ENCODE measurements at regions not wholly inside any gene's neighbourhood (a gene's known extent, or its start where the extent isn't known, plus 50 kb on each side); places are given as distances from the start of the nearest gene placed in this dataset.
A peak's percentile ranks its signal among the peaks of the same experiment; 100 is the strongest.

- no peaks in the 10 kb centered on the region for H3K36me3 ChIP-seq
- no peak overlapping the region for H3K27ac ChIP-seq
- intact Hi-C loops (cut with DNase I; ENCODE audit: low total_unique reads): no loop called here
- H3K4me3 ChIP-seq: no peak overlapping the region
- TF ChIP-seq EP300 (IDR thresholded peaks at IDR 0.05): no peak
- DNase-seq: no peak
- no peaks in the 10 kb centered on the region for H3K4me1 ChIP-seq
- H3K9me3 ChIP-seq: no peaks in the 10 kb centered on the region
- H3K27me3 ChIP-seq: no peaks in the 10 kb centered on the region
- WGBS, 5 donors: 85 to 90% (median 89%) methylated on average over 6 of the region's 6 CpGs
Measured at GRCh38 chr12:126481688-126482087, 1416.5 kb downstream of the AACS start.

- DNase-seq: no peak
- Histone ChIP-seq H3K27me3 (no peaks in the 10 kb centered on the region), H3K4me1 (no peaks in the 10 kb centered on the region), H3K36me3 (no peaks in the 10 kb centered on the region), H3K9me3 (no peaks in the 10 kb centered on the region), H3K4me3 (no peak overlapping the region), H3K27ac (no peak overlapping the region)
- intact Hi-C loops (cut with DNase I; ENCODE audit: low total_unique reads): no loop called here
- no peak for TF ChIP-seq CTCF (IDR thresholded peaks at IDR 0.05)
- no peak for TF ChIP-seq EP300 (IDR thresholded peaks at IDR 0.05)
- no peak for TF ChIP-seq POLR2A (IDR thresholded peaks at IDR 0.05)
- no peak for TF ChIP-seq POLR2AphosphoS5 (IDR thresholded peaks at IDR 0.05)
- 64 to 92% (median 83%) methylated on average over 1 to 2 of the region's 2 CpGs for WGBS, 5 donors
Measured at GRCh38 chr12:126482238-126482889, 1417.1 kb downstream of the AACS start.

- H3K27me3 ChIP-seq: no peaks in the 10 kb centered on the region
- H3K36me3 ChIP-seq: no peaks in the 10 kb centered on the region
- WGBS, 5 donors: 65 to 80% (median 77%) methylated on average over 17 of the region's 17 CpGs
- no peak for TF ChIP-seq POLR2AphosphoS5 (IDR thresholded peaks at IDR 0.05)
- TF ChIP-seq EP300 (IDR thresholded peaks at IDR 0.05): no peak
- no peak for TF ChIP-seq CTCF (IDR thresholded peaks at IDR 0.05)
- TF ChIP-seq POLR2A (IDR thresholded peaks at IDR 0.05): no peak
- no peak overlapping the region for H3K27ac ChIP-seq
- no peaks in the 10 kb centered on the region for H3K4me1 ChIP-seq
- H3K9me3 ChIP-seq: no peaks in the 10 kb centered on the region
- intact Hi-C loops (cut with DNase I; ENCODE audit: low total_unique reads): no loop called here
- no peak overlapping the region for H3K4me3 ChIP-seq
- DNase-seq: peak in 1 of 2 donors; percentile 79
Measured at GRCh38 chr12:126483145-126484068, 1418.2 kb downstream of the AACS start.

- H3K9me3 ChIP-seq: peaks cover 0 to 20% (median 11%) of the 10 kb centered on the region in 4 donors
- TF ChIP-seq EP300 (IDR thresholded peaks at IDR 0.05): no peak
- TF ChIP-seq POLR2A (IDR thresholded peaks at IDR 0.05): no peak
- TF ChIP-seq POLR2AphosphoS5 (IDR thresholded peaks at IDR 0.05): no peak
- TF ChIP-seq CTCF (IDR thresholded peaks at IDR 0.05): no peak
- no peak overlapping the region for H3K4me3 ChIP-seq
- H3K36me3 ChIP-seq: no peaks in the 10 kb centered on the region
- H3K27me3 ChIP-seq: no peaks in the 10 kb centered on the region
- intact Hi-C loops (cut with DNase I; ENCODE audit: low total_unique reads): no loop called here
- no peak for DNase-seq
- WGBS, 5 donors: 80 to 93% (median 91%) methylated on average over 4 of the region's 4 CpGs
- H3K27ac ChIP-seq: no peak overlapping the region
- no peaks in the 10 kb centered on the region for H3K4me1 ChIP-seq
Measured at GRCh38 chr12:126487431-126487980, 1422.3 kb downstream of the AACS start.

All from stomach (tissue), 8 donors.